H1 (cell line): ENCODE measurements at regions not wholly inside any gene's neighbourhood (a gene's known extent, or its start where the extent isn't known, plus 50 kb on each side); places are given as distances from the start of the nearest gene placed in this dataset.

Experiments
- CEBPB ChIP-seq: IDR thresholded peaks from 2 replicates; pipeline ENCODE4 v1.6.1; 2012; ENCODE audit warnings: low read depth, low read length
- CTCF ChIP-seq, 3 experiments: IDR thresholded peaks; 1 replicate in 2 of 3; 2 replicates in 1 of 3; pipeline versions ENCODE4 v1.5.1 to v1.6.1; 2011; ENCODE audit warnings: low read length in 3 of 3, mild to moderate bottlenecking in 3 of 3, inconsistent platforms in 2 of 3, low read depth in 1 of 3, moderate library complexity in 1 of 3; ENCODE audit not compliant: insufficient read depth in 1 of 3; ENCODE audit errors: control extremely low read depth in 1 of 3
- EP300 ChIP-seq, 2 experiments: IDR thresholded peaks; 1 replicate in 1 of 2; 2 replicates in 1 of 2; pipeline ENCODE4 v1.6.1; 2011 to 2012; ENCODE audit warnings: low read depth in 2 of 2, low read length in 2 of 2, mild to moderate bottlenecking in 2 of 2, borderline replicate concordance in 1 of 2, inconsistent platforms in 1 of 2, moderate library complexity in 1 of 2
- GABPA ChIP-seq: IDR thresholded peaks from 2 replicates; pipeline ENCODE4 v1.6.1; 2011; ENCODE audit warnings: mild to moderate bottlenecking, low read length, moderate library complexity, borderline replicate concordance; ENCODE audit not compliant: insufficient read depth
- HDAC2 ChIP-seq, 2 experiments: fragments of 300-600 bp in 1 of 2; sonication (generic) in 1 of 2; IDR thresholded peaks; 2 replicates each; pipeline ENCODE4 v1.6.1; 2011 to 2012; ENCODE audit warnings: low read depth in 2 of 2, low read length in 2 of 2, mild to moderate bottlenecking in 2 of 2, moderate library complexity in 2 of 2, borderline replicate concordance in 1 of 2, inconsistent platforms in 1 of 2
- POLR2A ChIP-seq, 2 experiments: IDR thresholded peaks; 1 replicate in 1 of 2; 2 replicates in 1 of 2; pipeline ENCODE4 v1.6.1; 2011; ENCODE audit warnings: low read depth in 2 of 2, low read length in 2 of 2, mild to moderate bottlenecking in 2 of 2; ENCODE audit errors: control extremely low read depth in 1 of 2
- POLR2AphosphoS5 ChIP-seq: IDR thresholded peaks from 2 replicates; pipeline ENCODE4 v1.6.1; 2011; ENCODE audit warnings: low read depth, low read length
- RFX5 ChIP-seq: IDR thresholded peaks from 2 replicates; pipeline ENCODE4 v1.6.1; 2011; ENCODE audit warnings: low read depth, low read length, improper control_type of control experiment, borderline replicate concordance
- TAF7 ChIP-seq: optimal IDR thresholded peaks from 2 replicates; pipeline ENCODE3; 2011; ENCODE audit warnings: low read depth, mild to moderate bottlenecking, inconsistent platforms, low read length, moderate library complexity, borderline replicate concordance
- TF ChIP-seq, protein P1 (sequence below): fragments of 300-600 bp; sonication (generic); IDR thresholded peaks from 2 replicates; pipeline ENCODE4 v1.7.1; 2012; ENCODE audit warnings: low read length, moderate library complexity, mild to moderate bottlenecking, inconsistent platforms; ENCODE audit not compliant: insufficient replicate concordance
- TF ChIP-seq, protein P2 (sequence below): IDR thresholded peaks from 2 replicates; pipeline ENCODE4 v1.6.1; 2012; ENCODE audit warnings: low read length, inconsistent platforms

DNA sequence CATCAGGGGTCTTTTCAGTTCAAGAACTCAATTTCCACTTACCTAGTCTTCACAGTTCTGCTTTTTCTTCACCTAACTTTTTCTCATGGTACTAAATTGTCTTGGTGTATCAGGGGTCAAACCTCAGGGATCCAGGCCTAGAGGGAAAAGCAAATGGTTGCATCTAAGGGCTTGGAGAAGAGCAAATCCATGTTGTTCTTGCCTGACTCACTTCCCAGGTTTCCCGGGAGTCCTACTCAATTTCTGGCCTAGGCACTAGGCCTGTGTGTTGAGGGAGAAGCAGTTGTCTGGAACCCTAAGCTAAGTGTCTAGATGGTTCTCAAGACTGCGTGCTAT is 191.9 kb upstream of the STK26 start:
- TF ChIP-seq, protein P1, sequence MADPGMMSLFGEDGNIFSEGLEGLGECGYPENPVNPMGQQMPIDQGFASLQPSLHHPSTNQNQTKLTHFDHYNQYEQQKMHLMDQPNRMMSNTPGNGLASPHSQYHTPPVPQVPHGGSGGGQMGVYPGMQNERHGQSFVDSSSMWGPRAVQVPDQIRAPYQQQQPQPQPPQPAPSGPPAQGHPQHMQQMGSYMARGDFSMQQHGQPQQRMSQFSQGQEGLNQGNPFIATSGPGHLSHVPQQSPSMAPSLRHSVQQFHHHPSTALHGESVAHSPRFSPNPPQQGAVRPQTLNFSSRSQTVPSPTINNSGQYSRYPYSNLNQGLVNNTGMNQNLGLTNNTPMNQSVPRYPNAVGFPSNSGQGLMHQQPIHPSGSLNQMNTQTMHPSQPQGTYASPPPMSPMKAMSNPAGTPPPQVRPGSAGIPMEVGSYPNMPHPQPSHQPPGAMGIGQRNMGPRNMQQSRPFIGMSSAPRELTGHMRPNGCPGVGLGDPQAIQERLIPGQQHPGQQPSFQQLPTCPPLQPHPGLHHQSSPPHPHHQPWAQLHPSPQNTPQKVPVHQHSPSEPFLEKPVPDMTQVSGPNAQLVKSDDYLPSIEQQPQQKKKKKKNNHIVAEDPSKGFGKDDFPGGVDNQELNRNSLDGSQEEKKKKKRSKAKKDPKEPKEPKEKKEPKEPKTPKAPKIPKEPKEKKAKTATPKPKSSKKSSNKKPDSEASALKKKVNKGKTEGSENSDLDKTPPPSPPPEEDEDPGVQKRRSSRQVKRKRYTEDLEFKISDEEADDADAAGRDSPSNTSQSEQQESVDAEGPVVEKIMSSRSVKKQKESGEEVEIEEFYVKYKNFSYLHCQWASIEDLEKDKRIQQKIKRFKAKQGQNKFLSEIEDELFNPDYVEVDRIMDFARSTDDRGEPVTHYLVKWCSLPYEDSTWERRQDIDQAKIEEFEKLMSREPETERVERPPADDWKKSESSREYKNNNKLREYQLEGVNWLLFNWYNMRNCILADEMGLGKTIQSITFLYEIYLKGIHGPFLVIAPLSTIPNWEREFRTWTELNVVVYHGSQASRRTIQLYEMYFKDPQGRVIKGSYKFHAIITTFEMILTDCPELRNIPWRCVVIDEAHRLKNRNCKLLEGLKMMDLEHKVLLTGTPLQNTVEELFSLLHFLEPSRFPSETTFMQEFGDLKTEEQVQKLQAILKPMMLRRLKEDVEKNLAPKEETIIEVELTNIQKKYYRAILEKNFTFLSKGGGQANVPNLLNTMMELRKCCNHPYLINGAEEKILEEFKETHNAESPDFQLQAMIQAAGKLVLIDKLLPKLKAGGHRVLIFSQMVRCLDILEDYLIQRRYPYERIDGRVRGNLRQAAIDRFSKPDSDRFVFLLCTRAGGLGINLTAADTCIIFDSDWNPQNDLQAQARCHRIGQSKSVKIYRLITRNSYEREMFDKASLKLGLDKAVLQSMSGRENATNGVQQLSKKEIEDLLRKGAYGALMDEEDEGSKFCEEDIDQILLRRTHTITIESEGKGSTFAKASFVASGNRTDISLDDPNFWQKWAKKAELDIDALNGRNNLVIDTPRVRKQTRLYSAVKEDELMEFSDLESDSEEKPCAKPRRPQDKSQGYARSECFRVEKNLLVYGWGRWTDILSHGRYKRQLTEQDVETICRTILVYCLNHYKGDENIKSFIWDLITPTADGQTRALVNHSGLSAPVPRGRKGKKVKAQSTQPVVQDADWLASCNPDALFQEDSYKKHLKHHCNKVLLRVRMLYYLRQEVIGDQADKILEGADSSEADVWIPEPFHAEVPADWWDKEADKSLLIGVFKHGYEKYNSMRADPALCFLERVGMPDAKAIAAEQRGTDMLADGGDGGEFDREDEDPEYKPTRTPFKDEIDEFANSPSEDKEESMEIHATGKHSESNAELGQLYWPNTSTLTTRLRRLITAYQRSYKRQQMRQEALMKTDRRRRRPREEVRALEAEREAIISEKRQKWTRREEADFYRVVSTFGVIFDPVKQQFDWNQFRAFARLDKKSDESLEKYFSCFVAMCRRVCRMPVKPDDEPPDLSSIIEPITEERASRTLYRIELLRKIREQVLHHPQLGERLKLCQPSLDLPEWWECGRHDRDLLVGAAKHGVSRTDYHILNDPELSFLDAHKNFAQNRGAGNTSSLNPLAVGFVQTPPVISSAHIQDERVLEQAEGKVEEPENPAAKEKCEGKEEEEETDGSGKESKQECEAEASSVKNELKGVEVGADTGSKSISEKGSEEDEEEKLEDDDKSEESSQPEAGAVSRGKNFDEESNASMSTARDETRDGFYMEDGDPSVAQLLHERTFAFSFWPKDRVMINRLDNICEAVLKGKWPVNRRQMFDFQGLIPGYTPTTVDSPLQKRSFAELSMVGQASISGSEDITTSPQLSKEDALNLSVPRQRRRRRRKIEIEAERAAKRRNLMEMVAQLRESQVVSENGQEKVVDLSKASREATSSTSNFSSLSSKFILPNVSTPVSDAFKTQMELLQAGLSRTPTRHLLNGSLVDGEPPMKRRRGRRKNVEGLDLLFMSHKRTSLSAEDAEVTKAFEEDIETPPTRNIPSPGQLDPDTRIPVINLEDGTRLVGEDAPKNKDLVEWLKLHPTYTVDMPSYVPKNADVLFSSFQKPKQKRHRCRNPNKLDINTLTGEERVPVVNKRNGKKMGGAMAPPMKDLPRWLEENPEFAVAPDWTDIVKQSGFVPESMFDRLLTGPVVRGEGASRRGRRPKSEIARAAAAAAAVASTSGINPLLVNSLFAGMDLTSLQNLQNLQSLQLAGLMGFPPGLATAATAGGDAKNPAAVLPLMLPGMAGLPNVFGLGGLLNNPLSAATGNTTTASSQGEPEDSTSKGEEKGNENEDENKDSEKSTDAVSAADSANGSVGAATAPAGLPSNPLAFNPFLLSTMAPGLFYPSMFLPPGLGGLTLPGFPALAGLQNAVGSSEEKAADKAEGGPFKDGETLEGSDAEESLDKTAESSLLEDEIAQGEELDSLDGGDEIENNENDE = no peak
- TF ChIP-seq, protein P2, sequence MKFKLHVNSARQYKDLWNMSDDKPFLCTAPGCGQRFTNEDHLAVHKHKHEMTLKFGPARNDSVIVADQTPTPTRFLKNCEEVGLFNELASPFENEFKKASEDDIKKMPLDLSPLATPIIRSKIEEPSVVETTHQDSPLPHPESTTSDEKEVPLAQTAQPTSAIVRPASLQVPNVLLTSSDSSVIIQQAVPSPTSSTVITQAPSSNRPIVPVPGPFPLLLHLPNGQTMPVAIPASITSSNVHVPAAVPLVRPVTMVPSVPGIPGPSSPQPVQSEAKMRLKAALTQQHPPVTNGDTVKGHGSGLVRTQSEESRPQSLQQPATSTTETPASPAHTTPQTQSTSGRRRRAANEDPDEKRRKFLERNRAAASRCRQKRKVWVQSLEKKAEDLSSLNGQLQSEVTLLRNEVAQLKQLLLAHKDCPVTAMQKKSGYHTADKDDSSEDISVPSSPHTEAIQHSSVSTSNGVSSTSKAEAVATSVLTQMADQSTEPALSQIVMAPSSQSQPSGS = no peak
- TF ChIP-seq CTCF (IDR thresholded peaks at IDR 0.05; ENCODE audit: control extremely low read depth in 1 of 3, insufficient read depth in 1 of 3, low read depth in 1 of 3, low read length in 3 of 3) (no peak), CEBPB (no peak), GABPA (no peak), EP300 (IDR thresholded peaks at IDR 0.05; ENCODE audit: borderline replicate concordance in 1 of 2, low read depth in 2 of 2, low read length in 2 of 2) (no peak), POLR2AphosphoS5 (no peak), RFX5 (no peak), TAF7 (no peak), HDAC2 (IDR thresholded peaks at IDR 0.05; ENCODE audit: borderline replicate concordance in 1 of 2, low read depth in 2 of 2, low read length in 2 of 2) (no peak), POLR2A (IDR thresholded peaks at IDR 0.05; ENCODE audit: control extremely low read depth in 1 of 2, low read depth in 2 of 2, low read length in 2 of 2) (no peak)
